ENCODE measurements at regions not wholly inside any gene's neighbourhood (a gene's known extent, or its start where the extent isn't known, plus 50 kb on each side); places are given as distances from the start of the nearest gene placed in this dataset.
"Not testable (repeated sequence)": the region's sequence is repeated elsewhere in the genome, so short reads cannot be mapped to it uniquely, and the experiment has no call there.

- not testable (repeated sequence) for DNase-seq (ENCODE audit: low read depth)
These were observed 183.0 kb downstream of the HACE1 start for GRCh38 chr6:104676679-104677078.

DNA sequence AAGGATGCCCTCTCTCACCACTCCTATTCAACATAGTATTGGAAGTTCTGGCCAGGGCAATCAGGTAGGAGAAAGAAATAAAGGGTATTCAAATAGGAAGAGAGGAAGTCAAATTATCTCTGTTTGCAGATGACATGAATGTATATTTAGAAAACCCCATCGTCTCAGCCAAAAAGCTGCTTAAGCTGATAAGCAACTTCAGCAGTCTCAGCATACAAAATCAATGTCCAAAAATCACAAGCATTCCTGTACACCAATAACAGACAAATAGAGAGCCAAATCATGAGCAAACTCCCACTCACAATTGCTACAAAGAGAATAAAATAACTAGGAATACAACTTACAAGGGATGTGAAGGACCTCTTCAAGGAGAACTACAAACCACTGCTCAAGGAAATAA lies 184.6 kb downstream of the HACE1 start:
- DNase-seq (ENCODE audit: low read depth) = not testable (repeated sequence)

GRCh38 chr6:104673078-104673477 lies 186.6 kb downstream of the HACE1 start:
- not testable (repeated sequence) for DNase-seq (ENCODE audit: low read depth)

DNA sequence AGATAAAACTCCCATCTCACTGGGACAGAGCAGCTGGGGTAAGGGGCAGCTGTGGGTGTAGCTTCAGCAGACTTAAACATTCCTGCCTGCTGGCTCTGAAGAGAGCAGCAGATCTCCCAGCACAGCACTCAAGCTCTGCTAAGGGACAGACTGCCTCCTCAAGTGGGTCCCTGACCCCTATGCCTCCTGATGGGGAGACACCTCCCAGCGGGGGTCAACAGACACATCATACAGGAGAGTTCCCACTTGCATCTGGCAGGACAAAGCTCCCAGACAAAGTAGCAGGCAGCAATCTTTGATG lies 188.2 kb downstream of the HACE1 start:
- DNase-seq (ENCODE audit: low read depth) = not testable (repeated sequence)

DNA sequence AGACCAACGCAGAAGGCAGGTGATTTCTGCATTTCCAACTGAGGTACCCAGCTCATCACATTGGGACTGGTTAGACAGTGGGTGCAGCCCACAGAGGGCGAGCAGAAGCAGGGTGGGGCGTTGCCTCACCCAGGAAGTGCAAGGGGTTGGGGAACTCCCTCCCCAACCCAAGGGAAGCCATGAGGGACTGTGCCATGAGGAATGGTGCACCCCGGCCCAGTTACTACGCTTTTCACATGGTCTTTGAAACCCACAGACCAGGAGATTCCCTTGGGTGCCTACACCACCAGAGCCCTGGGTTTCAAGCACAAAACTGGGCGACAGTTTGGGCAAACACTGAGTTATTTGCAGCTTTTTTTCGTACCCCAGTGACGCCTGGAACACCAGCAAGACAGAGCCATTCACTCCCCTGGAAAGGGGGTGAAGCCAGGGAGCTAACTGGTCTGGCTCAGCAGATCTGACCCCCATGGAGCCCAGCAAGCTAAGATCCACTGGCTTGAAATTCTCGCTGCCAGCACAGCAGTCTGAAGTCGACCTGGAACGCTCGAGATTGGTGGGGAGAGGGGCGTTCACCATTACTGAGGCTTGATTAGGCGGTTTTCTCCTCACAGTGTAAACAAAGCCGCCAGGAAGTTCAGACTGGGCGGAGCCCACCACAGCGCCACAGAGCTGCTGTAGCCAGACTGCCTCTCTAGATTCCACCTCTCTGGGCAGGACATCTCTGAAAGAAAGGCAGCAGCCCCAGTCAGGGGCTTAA lies 188.7 kb downstream of the HACE1 start:
- not testable (repeated sequence) for DNase-seq (ENCODE audit: low read depth)

DNA sequence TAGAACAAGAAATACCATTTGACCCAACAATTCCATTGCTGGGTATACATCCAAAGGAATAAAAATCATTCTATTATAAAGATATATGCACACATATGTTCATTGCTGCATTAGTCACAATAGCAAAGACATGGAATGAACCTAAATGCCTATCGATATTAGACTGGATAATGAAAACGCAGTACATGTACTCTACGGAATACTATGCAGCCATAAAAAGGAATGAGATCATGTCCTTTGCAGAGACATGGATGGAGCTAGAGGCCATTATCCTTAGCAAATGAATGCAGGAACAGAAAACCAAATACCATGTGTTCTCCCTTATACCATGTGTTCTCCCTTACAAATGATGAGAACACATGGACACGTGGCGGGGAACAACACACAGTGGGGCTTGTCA lies 190.2 kb downstream of the HACE1 start:
- no peak for DNase-seq (ENCODE audit: low read depth)

DNA sequence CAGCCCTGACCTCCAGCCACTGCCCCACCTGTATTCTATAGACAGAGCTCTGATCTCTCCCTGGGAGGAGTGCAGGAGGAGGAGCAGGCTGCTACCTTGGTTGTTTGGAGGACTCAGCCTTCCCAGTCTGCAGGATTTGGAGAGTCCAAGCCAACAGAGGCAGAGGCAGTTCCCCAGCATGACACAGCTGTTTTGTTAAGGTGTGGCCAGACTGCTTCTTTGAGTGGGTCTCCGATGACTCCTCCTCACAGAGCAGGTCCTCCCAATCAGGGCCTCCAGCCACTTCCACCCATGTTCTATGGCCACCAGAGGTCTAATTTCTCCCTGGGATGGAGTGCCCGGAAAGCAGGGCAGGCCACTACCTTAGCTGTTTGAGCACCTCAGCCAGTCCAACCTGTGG lies 203.5 kb downstream of the HACE1 start:
- DNase-seq (ENCODE audit: low read depth) = no peak

DNA sequence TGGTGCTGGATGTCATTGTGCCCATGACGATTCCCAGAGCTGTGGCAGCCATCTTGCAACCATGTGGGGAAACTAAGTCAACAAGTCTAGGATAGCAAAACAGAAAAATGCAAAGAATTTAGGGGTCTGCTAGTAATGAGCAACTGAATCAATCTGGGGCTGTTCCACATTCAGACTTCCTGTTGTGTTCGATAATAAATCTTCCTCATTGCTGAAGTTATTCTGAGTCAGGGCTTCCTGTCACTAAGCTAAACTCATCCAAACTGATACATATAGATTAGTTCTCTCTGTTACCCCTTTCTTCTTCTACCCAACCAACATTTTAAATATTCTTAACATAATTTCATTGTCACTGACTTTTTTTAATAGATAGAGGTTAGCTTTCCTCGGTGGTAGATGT lies 205.9 kb downstream of the HACE1 start:
- DNase-seq (ENCODE audit: low read depth) = no peak

DNA sequence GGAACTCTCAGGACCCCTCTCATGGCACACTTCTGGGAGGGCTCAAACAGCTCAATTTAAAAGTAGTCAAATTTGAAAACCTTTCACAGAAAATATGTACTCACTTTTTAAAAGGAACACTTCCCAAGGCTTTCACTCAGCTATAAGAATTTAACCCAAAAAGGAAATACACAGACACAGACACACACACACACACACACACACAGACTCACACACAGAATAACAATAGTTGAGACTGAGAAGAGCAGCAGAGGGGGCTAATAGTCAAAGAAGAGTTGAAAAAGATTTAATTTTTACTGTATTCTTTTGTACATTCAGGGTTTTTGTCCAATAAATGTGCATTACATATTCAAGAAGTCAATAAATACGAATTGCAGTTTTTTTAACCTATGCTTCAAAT lies 211.4 kb downstream of the HACE1 start:
- DNase-seq (ENCODE audit: low read depth) = no peak

DNA sequence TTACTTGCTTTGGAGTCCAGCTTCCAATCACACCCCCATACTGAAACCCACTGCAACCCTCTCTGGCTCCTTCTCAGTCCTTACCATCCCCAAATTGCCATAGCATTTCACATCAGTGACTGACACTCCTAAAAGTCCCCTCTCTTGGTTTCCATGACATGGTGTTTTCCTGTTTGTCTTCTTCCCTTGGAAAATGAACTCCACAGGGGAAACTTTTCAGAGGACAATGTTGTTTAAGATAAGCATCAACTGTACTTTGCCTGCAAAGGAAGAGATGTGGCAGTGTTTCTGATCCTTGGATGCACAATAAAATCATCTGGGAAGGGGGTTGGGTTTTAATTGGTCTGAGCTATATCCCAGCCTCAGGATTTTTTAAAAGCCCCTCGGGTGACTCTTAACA lies 214.9 kb downstream of the HACE1 start:
- no peak for DNase-seq (ENCODE audit: low read depth)

- DNase-seq (ENCODE audit: low read depth) = no peak
These were observed 216.8 kb downstream of the HACE1 start for GRCh38 chr6:104642871-104643270.

GRCh38 chr6:104640761-104641160 lies 219.0 kb downstream of the HACE1 start:
- no peak for DNase-seq (ENCODE audit: low read depth)

DNA sequence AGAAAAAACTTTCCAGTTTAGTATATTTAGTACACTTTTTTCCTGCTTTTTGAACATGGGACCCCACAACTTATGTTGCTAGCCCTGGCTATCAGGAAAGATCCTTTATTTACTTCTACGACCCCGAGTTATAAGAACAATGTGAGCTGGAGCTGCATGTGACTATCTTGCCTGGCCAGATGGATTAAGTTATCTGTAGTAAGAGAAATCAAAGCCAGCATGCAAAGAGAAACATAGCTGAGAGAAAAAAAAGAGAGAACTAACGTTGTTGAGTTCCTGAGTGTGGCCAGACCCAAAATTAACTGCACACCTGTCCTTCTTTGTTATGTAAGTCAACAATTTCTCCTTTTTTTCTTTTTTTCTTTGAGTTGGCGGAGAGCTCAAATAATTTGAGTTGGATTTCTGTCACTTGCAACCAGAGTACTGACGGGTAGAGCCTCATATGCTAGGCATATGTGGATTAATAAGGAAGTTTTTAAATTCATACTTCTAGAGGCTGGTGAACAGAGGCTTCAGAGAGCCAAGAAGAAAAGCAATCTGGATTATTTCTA lies 219.5 kb downstream of the HACE1 start:
- DNase-seq (ENCODE audit: low read depth) = no peak

DNA sequence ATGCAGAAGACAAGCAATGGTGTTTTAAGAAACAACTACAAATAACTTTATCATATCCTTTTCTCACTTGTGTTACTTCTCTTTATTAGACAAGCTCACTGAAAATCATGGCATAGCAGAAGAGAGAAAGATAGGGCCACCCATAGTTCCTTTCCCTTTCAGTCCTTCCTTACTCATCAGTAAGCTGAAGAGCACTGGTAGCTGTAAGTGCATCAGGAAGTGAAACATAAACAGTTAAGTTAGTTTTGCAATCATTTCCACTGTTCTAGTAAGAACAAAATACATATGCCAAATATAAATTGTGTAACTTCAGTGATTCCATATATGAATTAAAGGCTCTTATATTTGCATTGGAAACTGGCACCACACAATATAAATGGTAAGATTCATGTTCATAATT lies 220.1 kb downstream of the HACE1 start:
- DNase-seq (ENCODE audit: low read depth) = no peak

GRCh38 chr6:104638841-104639290 lies 220.9 kb downstream of the HACE1 start:
- no peak for DNase-seq (ENCODE audit: low read depth)

- DNase-seq (ENCODE audit: low read depth) = no peak
These were observed 226.6 kb downstream of the HACE1 start for GRCh38 chr6:104633125-104633524.

DNA sequence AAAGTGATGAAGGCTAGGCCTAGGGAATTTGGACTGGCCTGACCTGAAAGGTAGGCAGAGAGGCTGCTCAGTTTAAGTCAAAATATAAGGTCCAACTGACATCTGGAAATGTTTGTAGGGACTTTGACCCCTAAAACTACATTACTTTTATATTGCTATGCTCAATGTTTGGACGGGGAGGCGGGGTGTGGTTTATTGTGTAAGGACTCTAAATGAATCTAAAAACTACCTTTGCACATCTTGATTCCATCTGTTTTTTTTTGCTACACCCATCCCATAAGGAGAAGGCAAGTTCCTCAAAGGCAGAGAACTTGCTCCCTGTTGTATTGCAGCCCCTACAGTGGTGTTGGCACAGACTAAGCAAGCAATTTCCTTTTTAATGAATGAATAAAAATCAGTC lies 227.1 kb downstream of the HACE1 start:
- no peak for DNase-seq (ENCODE audit: low read depth)

DNA sequence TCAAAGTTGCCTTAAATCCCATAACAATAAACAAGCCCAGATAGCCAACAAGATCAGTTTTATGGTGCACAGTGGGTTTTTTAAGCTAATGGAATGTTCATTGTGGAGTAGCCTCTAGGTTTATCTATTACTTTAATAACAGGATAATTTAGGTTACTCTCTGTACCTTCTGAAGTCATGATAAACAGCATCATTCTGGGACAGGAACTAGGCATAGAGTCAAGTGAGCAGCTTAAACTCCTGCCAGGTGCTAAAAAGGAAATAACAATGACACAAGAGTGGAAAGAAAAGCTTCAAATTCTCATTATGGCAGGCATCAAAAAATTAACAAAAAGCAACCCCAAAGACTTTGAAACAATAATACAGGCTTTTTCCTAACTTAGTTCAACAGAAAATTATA lies 228.8 kb downstream of the HACE1 start:
- DNase-seq (ENCODE audit: low read depth) = no peak

DNA sequence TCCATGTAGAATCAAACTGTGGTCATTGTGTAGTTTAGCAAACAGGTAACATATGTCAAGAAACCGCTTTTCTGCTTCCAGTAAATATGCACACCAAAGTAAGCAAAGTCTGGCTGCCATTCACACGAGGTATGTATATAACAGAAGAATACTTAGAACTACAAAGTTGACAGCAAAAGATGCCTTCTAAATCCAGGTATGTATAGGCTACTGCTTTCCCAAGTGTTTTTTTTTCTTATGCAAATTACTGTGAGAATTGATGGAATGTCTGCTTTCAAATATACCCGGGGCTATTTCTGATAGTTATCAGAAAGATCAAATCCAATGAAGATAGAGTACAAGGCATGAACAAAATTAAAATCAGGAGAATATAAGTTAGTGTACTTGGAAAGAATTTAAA lies 229.2 kb downstream of the HACE1 start:
- no peak for DNase-seq (ENCODE audit: low read depth)

DNA sequence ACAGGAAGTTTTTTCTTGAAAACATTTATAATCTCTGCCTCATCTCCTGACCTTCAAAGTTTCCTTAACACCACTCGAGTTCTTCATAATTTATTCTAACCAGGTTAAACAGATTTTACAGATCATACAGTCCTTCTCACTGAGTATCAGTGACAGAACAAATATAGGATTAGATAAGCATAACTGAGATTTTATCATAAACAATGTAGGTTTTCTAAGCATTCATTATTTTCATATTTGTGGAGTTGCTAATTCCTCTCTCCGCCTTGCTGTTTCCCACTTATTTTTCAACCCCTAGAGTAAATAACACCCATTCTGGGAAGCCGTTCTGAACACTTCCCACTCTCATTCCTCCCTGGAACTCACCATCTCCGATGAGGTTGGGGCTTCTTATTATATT lies 229.9 kb downstream of the HACE1 start:
- DNase-seq (ENCODE audit: low read depth) = no peak

DNA sequence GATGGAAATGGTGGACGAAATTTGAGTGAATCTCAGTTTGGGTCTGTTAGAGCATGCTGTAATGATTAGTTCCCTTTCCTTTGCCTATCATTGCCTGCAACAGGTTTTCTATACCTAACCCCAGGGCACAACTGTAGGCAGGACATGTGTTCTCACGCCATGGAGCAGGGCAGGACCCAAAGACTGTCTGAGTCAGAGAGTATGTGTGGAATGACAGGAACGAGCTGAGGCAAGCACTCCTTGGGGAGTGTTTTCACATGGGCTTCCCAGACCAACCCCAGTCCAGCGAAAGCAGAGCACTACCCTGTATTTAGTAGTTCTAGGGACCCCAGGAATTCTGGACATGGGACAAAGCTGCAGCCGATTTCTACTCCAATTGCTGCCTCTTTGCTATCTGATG lies 234.2 kb downstream of the HACE1 start:
- DNase-seq (ENCODE audit: low read depth) = no peak

GRCh38 chr6:104623052-104623690 lies 236.5 kb downstream of the HACE1 start:
- DNase-seq (ENCODE audit: low read depth) = no peak

GRCh38 chr6:104621396-104621795 lies 238.3 kb downstream of the HACE1 start:
- no peak for DNase-seq (ENCODE audit: low read depth)

GRCh38 chr6:104617591-104617990 lies 242.1 kb downstream of the HACE1 start:
- DNase-seq (ENCODE audit: low read depth) = no peak
